ENCODE measurements at regions not wholly inside any gene's neighbourhood (a gene's known extent, or its start where the extent isn't known, plus 50 kb on each side); places are given as distances from the start of the nearest gene placed in this dataset.
A peak's percentile ranks its signal among the peaks of the same experiment; 100 is the strongest.

GRCh38 chr20:25135031-25135430 is 53.1 kb upstream of the VSX1 start:
- no peak for DNase-seq

GRCh38 chr20:25136056-25136455 is 54.1 kb upstream of the VSX1 start:
- no peak for DNase-seq

GRCh38 chr20:25136643-25137559 is 55.0 kb upstream of the VSX1 start:
- peak; percentile 11 to 59 for DNase-seq

- DNase-seq: no peak
Observed at GRCh38 chr20:25139029-25139705, 56.3 kb upstream of the ENTPD6 start.

- DNase-seq: no peak
Observed at GRCh38 chr20:25140968-25141367, 54.5 kb upstream of the ENTPD6 start.

- no peak for DNase-seq
Observed at GRCh38 chr20:25142435-25142834, 53.1 kb upstream of the ENTPD6 start.

- no peak for DNase-seq
Observed at GRCh38 chr20:25145131-25145530, 50.4 kb upstream of the ENTPD6 start.
